CD4-positive, alpha-beta T cell treated with Interferon alpha-2 for 1 hour (primary cell): ENCODE measurements at regions not wholly inside any gene's neighbourhood (a gene's known extent, or its start where the extent isn't known, plus 50 kb on each side); places are given as distances from the start of the nearest gene placed in this dataset.

Experiments
- DNase-seq, 2 donors: peaks; one replicate each; pipeline ENCODE4 v3.0.0-alpha.2; 2020 to 2022

DNA sequence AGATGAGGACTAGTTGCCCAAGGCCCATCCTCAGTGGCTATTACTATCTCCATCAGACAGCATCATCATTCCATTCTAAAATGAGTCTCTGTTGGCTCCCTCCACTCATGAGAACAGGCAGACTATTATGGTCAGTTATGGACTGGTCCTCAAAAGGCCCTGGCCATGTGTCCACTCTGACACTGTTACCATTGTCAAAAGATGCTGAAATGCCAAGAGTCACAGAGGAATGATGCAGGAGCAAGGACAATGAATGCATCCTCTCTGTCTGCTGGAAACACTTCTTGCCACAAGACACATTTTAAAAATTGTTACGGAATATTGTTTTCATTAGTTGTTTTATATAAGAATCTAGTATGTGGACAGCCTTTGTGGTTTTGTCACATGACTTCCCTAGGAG lies 53.3 kb upstream of the STT3B start:
- DNase-seq, result no peak

DNA sequence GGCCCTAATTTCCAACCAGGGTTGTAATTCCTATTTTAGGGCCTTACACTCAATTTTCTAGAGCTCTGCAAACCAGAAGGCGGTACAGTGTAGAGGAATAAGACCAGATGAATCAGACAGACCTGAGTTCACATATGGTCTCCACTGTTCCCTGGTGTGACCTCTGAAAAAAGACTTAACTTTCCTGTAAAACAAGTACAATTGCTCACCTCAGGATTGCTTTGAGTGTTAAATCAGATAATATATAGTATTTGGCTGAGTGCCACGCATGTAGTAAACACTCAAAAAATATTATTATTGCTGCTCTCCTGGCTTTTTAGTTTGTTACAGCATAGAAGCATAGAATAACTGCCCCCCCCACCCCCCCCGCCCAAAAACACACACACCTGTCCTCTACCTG lies 51.0 kb upstream of the STT3B start:
- DNase-seq, result no peak

GRCh38 chr3:31482493-31483200 lies 50.1 kb upstream of the STT3B start:
- DNase-seq, result no peak
